ENCODE measurements at regions not wholly inside any gene's neighbourhood (a gene's known extent, or its start where the extent isn't known, plus 50 kb on each side); places are given as distances from the start of the nearest gene placed in this dataset.

- H3K9me3 Mint-ChIP-seq, result peaks cover 14% of the 10 kb centered on the region
- H3K4me3 Mint-ChIP-seq, result no peak overlapping the region
- TF ChIP-seq CTCF (IDR thresholded peaks at IDR 0.05), result no peak
- no peaks in the 10 kb centered on the region for H3K27me3 Mint-ChIP-seq (ENCODE audit: insufficient read depth)
- peaks cover 40% of the 10 kb centered on the region for H3K36me3 Mint-ChIP-seq (ENCODE audit: low read depth)
- H3K27ac Mint-ChIP-seq, result no peak overlapping the region
- peaks cover 39% of the 10 kb centered on the region for H3K4me1 Mint-ChIP-seq (ENCODE audit: low read depth)
- no peak for DNase-seq
These were observed 786.1 kb downstream of the TFAP2A start for GRCh38 chr6:9628819-9629218.

GRCh38 chr6:9627916-9628315 lies 787.0 kb downstream of the TFAP2A start:
- H3K36me3 Mint-ChIP-seq (ENCODE audit: low read depth), result peaks cover 40% of the 10 kb centered on the region
- no peak overlapping the region for H3K27ac Mint-ChIP-seq
- no peaks in the 10 kb centered on the region for H3K27me3 Mint-ChIP-seq (ENCODE audit: insufficient read depth)
- H3K9me3 Mint-ChIP-seq, result peaks cover 14% of the 10 kb centered on the region
- no peak for TF ChIP-seq CTCF (IDR thresholded peaks at IDR 0.05)
- no peak for DNase-seq
- H3K4me1 Mint-ChIP-seq (ENCODE audit: low read depth), result peaks cover 48% of the 10 kb centered on the region
- no peak overlapping the region for H3K4me3 Mint-ChIP-seq

- H3K4me3 Mint-ChIP-seq, result no peak overlapping the region
- H3K27ac Mint-ChIP-seq, result peak overlapping the region; percentile 15
- DNase-seq, result peak; percentile 28
- H3K4me1 Mint-ChIP-seq (ENCODE audit: low read depth), result peaks cover 59% of the 10 kb centered on the region
- H3K27me3 Mint-ChIP-seq (ENCODE audit: insufficient read depth), result no peaks in the 10 kb centered on the region
- TF ChIP-seq CTCF (IDR thresholded peaks at IDR 0.05), result no peak
- H3K9me3 Mint-ChIP-seq, result peaks cover 8% of the 10 kb centered on the region; the same call in 1 of the 2 replicates
- peaks cover 26% of the 10 kb centered on the region for H3K36me3 Mint-ChIP-seq (ENCODE audit: low read depth)
These were observed 790.9 kb downstream of the TFAP2A start for GRCh38 chr6:9623985-9624384.

- H3K27me3 Mint-ChIP-seq (ENCODE audit: insufficient read depth), result no peaks in the 10 kb centered on the region
- H3K4me1 Mint-ChIP-seq (ENCODE audit: low read depth), result peaks cover 54% of the 10 kb centered on the region
- no peak for DNase-seq
- peaks cover 5% of the 10 kb centered on the region; the same call in 1 of the 2 replicates for H3K9me3 Mint-ChIP-seq
- no peak for TF ChIP-seq CTCF (IDR thresholded peaks at IDR 0.05)
- peak overlapping the region; percentile 15 for H3K27ac Mint-ChIP-seq
- H3K4me3 Mint-ChIP-seq, result no peak overlapping the region
- peaks cover 22% of the 10 kb centered on the region for H3K36me3 Mint-ChIP-seq (ENCODE audit: low read depth)
These were observed 791.5 kb downstream of the TFAP2A start for GRCh38 chr6:9623228-9623832.

- Mint-ChIP-seq H3K9me3 (peaks cover 5% of the 10 kb centered on the region; the same call in 1 of the 2 replicates), H3K4me1 (ENCODE audit: low read depth) (peaks cover 47% of the 10 kb centered on the region), H3K4me3 (0 out of 2 replicates have a peak overlapping the region, but pooled peaks have one; percentile 2), H3K36me3 (ENCODE audit: low read depth) (peaks cover 11% of the 10 kb centered on the region), H3K27ac (peak overlapping the region; percentile 32; the same call in 1 of the 2 replicates), H3K27me3 (ENCODE audit: insufficient read depth) (no peaks in the 10 kb centered on the region)
- no peak for TF ChIP-seq CTCF (IDR thresholded peaks at IDR 0.05)
- DNase-seq, result peak; percentile 37
These were observed 793.6 kb downstream of the TFAP2A start for GRCh38 chr6:9621276-9621675.

All from HFFc6 (cell line).